Spleen (tissue), 7 donors: ENCODE measurements at regions not wholly inside any gene's neighbourhood (a gene's known extent, or its start where the extent isn't known, plus 50 kb on each side); places are given as distances from the start of the nearest gene placed in this dataset.

Source experiments
- CTCF ChIP-seq, 11 experiments: fragments of 200-600 bp in 7 of 11; fragments of 450-650 bp in 4 of 11; sonication (generic) in 4 of 11; IDR thresholded peaks in 8 of 11; conservative IDR thresholded peaks in 3 of 11; 1 replicate in 7 of 11; 2 replicates in 4 of 11; pipeline versions ENCODE4 v1.4.0 to v1.8.0; 2016 to 2021; ENCODE audit warnings: antibody characterized with exemption in 11 of 11, inconsistent platforms in 4 of 11, mild to moderate bottlenecking in 1 of 11
- POLR2A ChIP-seq, 3 donors: fragments of 450-650 bp; IDR thresholded peaks; one replicate each; pipeline ENCODE4 v1.5.1; 2017; ENCODE audit warnings: antibody characterized with exemption in 3 of 3, mild to moderate bottlenecking in 1 of 3
- donor health status: DM: no; HTN: no; CAD: no; lungs with moderate emphysema.
- donor health status: DM: no; HTN: no; CAD: no.
- donor health status: DM: no; HTN: no; CAD: no.

GRCh38 chr1:244197851-244198375, 146.8 kb downstream of the ZBTB18 start:
- no peak for TF ChIP-seq CTCF (IDR thresholded peaks at IDR 0.05 in 8 of 11, conservative IDR thresholded peaks at IDR 0.05 in 3 of 11)
- no peak for TF ChIP-seq POLR2A (IDR thresholded peaks at IDR 0.05)
